ENCODE measurements at regions not wholly inside any gene's neighbourhood (a gene's known extent, or its start where the extent isn't known, plus 50 kb on each side); places are given as distances from the start of the nearest gene placed in this dataset.

- TF ChIP-seq, protein P1, sequence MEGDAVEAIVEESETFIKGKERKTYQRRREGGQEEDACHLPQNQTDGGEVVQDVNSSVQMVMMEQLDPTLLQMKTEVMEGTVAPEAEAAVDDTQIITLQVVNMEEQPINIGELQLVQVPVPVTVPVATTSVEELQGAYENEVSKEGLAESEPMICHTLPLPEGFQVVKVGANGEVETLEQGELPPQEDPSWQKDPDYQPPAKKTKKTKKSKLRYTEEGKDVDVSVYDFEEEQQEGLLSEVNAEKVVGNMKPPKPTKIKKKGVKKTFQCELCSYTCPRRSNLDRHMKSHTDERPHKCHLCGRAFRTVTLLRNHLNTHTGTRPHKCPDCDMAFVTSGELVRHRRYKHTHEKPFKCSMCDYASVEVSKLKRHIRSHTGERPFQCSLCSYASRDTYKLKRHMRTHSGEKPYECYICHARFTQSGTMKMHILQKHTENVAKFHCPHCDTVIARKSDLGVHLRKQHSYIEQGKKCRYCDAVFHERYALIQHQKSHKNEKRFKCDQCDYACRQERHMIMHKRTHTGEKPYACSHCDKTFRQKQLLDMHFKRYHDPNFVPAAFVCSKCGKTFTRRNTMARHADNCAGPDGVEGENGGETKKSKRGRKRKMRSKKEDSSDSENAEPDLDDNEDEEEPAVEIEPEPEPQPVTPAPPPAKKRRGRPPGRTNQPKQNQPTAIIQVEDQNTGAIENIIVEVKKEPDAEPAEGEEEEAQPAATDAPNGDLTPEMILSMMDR (IDR thresholded peaks at IDR 0.05; ENCODE audit: low read length) = no peak
- no peak for TF ChIP-seq EZH2 (IDR thresholded peaks at IDR 0.05; ENCODE audit: borderline replicate concordance, low read length)
Measured at GRCh38 chr10:108791794-108792474, 1131.4 kb downstream of the XPNPEP1 start.

Measured in OCI-LY1 (cell line).